ENCODE measurements at regions not wholly inside any gene's neighbourhood (a gene's known extent, or its start where the extent isn't known, plus 50 kb on each side); places are given as distances from the start of the nearest gene placed in this dataset.
A peak's percentile ranks its signal among the peaks of the same experiment; 100 is the strongest.

DNA sequence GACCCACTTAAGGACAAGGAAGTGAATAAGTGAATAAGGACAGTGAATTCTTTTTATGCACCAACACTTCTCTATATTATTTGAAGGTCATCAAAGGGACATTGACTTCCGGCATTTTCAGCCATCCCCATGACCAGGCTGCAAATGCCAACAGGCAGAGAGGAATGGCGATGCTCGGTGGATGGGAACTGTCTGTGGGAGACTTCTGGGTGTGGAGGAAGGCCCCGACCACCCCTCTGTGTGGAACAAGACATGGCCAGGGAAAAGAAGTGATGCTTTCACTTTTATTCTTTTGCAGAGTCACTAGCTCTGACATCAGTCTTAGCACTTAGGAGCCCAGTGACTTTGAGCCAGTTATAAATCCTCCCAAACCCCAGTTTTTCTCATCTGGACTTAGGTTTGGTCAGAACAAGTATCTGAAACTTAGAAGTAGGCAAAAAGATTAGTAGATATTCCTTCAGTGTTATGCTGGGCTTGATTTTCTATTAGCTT lies 84.5 kb downstream of the KBTBD8 start:
- no peak for DNase-seq (ENCODE audit: low read depth)
- TF ChIP-seq, protein P1, sequence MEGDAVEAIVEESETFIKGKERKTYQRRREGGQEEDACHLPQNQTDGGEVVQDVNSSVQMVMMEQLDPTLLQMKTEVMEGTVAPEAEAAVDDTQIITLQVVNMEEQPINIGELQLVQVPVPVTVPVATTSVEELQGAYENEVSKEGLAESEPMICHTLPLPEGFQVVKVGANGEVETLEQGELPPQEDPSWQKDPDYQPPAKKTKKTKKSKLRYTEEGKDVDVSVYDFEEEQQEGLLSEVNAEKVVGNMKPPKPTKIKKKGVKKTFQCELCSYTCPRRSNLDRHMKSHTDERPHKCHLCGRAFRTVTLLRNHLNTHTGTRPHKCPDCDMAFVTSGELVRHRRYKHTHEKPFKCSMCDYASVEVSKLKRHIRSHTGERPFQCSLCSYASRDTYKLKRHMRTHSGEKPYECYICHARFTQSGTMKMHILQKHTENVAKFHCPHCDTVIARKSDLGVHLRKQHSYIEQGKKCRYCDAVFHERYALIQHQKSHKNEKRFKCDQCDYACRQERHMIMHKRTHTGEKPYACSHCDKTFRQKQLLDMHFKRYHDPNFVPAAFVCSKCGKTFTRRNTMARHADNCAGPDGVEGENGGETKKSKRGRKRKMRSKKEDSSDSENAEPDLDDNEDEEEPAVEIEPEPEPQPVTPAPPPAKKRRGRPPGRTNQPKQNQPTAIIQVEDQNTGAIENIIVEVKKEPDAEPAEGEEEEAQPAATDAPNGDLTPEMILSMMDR (IDR thresholded peaks at IDR 0.05; ENCODE audit: control insufficient read depth, extremely low read depth, insufficient read depth), result no peak
- no peak overlapping the region for H3K4me3 ChIP-seq (ENCODE audit: low read depth, low read length)

DNA sequence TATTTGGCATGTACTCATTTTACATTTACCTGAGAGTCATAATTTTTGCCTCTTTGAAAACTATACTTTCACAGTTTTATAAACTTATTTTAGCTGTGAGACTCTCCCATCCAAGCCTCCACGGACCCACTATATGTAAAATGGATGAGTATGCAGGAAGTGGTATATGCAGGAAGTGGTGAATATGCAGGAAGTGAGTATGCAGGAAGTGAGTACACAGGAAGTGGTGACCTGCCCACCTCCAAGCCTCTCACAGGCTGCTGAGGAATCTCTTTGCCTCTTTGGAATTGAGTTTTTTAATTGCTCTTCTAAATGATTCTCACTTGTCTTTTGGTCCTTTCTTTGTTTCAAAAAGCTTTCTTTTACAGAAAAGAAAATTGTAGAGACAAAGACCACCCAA lies 85.2 kb downstream of the KBTBD8 start:
- no peak for DNase-seq (ENCODE audit: low read depth)
- no peak overlapping the region for H3K4me3 ChIP-seq (ENCODE audit: low read depth, low read length)
- TF ChIP-seq, protein P1 (IDR thresholded peaks at IDR 0.05; ENCODE audit: control insufficient read depth, extremely low read depth, insufficient read depth), result no peak

DNA sequence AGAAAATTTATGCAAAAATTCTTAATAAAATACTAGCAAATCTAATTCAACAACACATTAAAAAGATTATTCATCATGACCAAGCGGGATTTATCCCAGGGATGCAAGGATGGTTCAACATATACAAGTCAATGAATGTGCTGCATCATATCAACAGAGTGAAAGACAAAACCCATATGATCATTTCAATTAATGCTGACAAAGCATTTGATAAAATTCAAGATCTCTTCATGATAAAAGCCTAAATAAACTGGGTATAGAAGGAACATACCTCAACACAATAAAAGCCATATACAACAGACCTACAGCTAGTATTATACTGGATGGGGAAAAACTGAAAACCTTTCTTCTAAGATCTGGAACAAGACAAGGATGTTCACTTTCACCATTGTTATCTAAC lies 89.7 kb downstream of the KBTBD8 start:
- DNase-seq (ENCODE audit: low read depth), result no peak
- TF ChIP-seq, protein P1 (IDR thresholded peaks at IDR 0.05; ENCODE audit: control insufficient read depth, extremely low read depth, insufficient read depth), result no peak

DNA sequence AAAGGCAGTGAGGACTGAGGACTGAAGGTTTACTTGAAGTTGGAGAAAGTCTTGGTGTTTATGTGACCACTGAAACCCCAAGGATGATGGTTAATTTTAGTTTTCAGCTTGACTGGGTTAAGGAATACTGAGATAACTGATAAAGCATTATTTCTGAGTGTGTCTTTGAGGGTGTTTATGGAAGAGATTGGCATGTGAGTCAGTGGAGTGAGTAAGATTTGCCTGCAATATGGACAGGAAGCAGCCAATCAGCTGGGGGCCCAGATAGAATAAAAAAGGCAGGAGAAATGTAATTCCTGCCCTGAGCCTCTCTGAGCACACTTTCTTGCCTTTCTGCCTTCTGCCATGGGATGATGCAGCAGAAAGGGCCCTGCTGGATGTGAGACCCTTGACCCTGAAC lies 92.4 kb downstream of the KBTBD8 start:
- H3K4me3 ChIP-seq (ENCODE audit: low read depth, low read length), result no peak overlapping the region
- no peak for DNase-seq (ENCODE audit: low read depth)
- TF ChIP-seq, protein P1 (IDR thresholded peaks at IDR 0.05; ENCODE audit: control insufficient read depth, extremely low read depth, insufficient read depth), result no peak

More for the DNA sequence above, 89.7 kb downstream of the KBTBD8 start:
- H3K4me3 ChIP-seq (ENCODE audit: low read depth, low read length), result no peak overlapping the region

DNA sequence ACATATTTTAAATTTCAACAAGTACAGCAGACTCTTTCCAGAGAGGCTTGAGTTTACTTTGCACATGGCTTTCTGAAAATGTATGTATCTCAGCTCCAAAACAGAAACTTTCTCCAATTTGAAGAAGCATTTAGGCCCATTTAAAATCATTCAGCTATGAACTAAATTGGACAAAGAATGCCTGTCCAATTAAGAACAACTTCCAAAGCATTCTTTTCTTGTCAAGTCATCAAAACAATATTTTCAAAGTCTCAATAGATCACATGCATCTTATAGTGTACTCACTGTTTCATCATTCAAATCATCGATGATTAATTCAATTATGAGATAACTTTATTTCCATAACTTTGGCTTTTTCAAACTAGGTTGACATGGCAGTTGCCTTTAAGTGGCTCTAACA lies 95.2 kb downstream of the KBTBD8 start:
- no peak for DNase-seq (ENCODE audit: low read depth)
- TF ChIP-seq, protein P1 (IDR thresholded peaks at IDR 0.05; ENCODE audit: control insufficient read depth, extremely low read depth, insufficient read depth), result no peak
- H3K4me3 ChIP-seq (ENCODE audit: low read depth, low read length), result no peak overlapping the region

DNA sequence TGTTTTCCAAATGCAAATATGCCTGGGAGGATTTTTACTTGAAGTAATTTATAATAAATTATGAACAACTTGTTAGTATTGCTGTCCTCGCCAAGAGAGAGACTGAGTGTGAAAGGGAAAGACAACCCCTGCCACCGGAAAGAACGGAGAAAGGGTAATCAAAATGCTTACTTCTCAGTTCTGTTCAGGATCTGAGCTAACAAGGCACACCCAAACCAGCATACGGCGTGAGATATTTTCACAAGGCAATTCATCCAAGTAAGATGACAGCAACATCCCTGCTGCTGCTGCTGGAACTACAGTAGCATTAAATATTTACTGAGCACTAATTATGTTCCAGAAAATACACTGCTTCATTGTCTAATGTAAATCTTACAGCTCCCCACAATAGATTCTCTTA lies 96.1 kb downstream of the KBTBD8 start:
- DNase-seq (ENCODE audit: low read depth), result no peak
- TF ChIP-seq, protein P1 (IDR thresholded peaks at IDR 0.05; ENCODE audit: control insufficient read depth, extremely low read depth, insufficient read depth), result no peak
- H3K4me3 ChIP-seq (ENCODE audit: low read depth, low read length), result no peak overlapping the region

DNA sequence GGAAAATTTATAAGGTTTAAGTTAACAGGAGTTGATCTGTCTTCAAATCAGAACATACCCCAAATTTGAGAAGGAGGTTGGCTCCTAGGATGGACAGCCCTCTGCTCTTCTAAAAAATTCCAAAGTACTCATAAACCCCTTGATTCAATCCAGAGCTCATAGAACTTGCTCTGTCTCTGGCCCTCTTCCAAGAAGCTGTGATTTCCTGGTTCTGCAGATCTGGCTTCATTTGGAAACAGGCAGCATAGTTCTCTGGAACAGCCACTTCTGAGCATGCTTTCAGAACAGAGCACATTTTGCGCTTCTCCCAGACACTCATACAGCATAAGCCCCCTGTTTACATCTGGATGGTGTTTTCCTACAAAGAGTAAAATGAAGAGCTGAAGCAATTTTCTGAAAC lies 96.7 kb downstream of the KBTBD8 start:
- peak; percentile 41 for DNase-seq (ENCODE audit: low read depth)
- TF ChIP-seq, protein P1 (IDR thresholded peaks at IDR 0.05; ENCODE audit: control insufficient read depth, extremely low read depth, insufficient read depth), result no peak
- H3K4me3 ChIP-seq (ENCODE audit: low read depth, low read length), result no peak overlapping the region
